Right lung (tissue), 2 donors: ENCODE measurements at regions not wholly inside any gene's neighbourhood (a gene's known extent, or its start where the extent isn't known, plus 50 kb on each side); places are given as distances from the start of the nearest gene placed in this dataset.
"Not testable (repeated sequence)": the region's sequence is repeated elsewhere in the genome, so short reads cannot be mapped to it uniquely, and the experiment has no call there.

Experiments used
- DNase-seq, 2 donors: peaks; one replicate each; pipeline ENCODE4 v3.0.0-alpha.2; 2013

DNA sequence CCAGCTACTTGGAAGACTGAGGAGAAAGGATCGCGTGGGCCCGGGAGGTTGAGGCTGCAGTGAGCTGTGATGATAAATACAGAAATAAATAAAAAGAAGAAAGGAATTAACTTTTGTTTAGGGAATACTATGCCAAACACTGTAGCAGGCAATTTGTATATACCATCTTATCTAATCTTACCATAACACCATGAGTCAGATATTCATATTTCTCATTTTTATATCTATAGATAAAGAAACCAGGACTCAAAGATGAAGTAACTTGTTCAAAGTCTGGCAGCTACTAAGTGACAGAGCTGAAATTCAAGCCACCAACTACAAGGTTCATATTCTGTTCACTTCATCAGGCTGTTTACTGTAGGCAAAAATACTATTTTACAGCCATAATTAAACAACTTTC is 119.2 kb upstream of the SLC39A10 start:
- DNase-seq = no peak

DNA sequence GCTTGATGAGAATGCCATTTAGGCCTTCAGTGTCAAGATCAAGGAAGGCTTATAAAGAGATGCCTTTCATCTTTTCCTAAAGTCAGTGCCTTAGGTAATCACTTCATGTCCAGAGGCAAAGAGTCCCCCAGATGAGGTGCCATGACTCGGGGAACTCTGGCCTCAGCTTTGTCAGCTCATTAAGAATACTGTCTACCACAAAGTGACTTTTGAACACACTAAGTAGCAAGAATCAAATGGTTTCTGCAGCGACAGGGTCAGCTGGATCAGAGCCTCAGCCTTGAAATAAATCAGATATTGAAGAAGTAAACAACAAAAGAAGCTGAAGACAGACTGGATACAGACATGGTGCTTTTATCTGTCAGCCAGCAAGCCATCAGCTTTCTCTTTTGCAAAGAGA is 120.1 kb upstream of the SLC39A10 start:
- DNase-seq = peak; percentile 52 to 54

DNA sequence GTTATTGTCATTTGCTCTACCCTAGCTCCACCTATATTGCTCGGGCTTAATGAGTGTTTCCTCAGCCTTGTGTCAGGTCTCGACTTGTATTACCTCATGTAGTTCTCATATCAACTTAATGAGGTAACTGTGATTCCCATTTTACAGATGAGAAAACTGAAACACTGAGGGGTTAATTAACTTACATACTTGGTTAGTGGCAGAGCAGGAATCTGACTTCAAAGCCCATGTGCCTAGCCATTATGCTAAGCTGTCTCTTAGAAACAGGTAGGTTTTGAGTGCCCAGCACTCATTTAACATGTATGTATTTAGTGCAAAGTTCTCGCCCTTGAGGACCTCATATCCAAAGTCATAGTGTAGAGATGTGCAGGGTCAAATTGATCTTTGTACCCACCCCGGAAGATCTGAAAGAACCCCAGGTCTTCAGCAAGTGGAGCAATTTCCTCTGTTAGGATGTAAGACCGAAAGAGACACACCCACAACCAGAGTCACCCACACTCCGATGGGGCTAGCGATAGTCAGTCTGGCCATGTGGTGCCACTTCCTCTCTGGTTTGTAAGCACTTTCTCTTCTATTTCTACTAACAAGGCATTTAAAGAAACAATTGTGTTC is 121.0 kb upstream of the SLC39A10 start:
- DNase-seq = no peak

- no peak for DNase-seq
Measured at GRCh38 chr2:195534971-195535370, 122.1 kb upstream of the SLC39A10 start.

GRCh38 chr2:195533771-195534642 is 123.0 kb upstream of the SLC39A10 start:
- DNase-seq = no peak

DNA sequence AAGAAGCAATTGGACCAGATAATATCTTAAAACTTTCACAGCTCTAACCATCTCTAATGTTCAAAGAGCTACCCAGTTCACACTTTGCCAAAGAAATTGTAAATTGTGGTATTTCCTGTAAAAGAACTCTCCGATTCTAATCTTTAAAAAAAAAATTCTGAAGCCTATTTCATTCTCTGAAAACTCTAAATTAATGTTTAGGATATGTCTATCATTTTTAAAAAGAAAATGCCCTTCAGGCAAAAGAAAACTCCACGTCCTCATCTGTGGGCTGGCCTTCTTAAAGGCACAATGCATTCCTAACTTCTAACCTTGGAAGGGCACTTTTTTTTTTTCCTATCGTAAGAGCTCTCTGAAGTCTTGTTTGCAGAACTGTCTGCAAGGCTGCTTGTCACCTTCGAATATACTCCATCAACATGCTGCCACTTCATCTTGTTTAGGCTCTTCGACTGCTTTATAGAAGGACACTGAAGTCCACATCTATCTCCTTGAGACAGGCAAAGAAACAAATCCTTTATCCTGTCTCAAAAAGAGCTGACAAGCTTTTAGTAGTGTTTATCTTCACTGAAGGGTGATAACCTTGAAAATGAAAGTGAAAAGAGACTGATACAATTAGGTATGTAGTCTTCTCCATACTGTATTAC is 124.3 kb upstream of the SLC39A10 start:
- DNase-seq = no peak

GRCh38 chr2:195532255-195532627 is 124.8 kb upstream of the SLC39A10 start:
- DNase-seq = no peak

DNA sequence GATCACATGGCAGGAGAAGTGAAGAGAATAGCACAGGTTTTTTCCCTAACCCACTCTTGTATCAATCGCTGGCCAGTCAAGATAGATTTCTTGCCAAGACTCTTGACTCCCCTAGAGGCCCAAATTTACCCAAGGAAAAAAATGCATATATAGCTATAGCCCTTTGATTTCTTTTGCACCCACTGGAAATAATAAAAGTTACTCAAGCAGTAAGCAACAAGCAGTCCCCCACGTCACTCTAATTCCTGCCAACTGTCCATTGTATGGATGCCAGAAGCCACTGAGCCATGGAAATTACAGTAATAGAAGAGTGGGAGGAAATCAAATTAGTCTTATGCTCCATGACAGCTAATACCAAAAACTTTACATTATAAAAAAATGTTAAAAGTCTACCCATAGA is 125.3 kb upstream of the SLC39A10 start:
- no peak for DNase-seq

GRCh38 chr2:195523242-195523641 is 133.8 kb upstream of the SLC39A10 start:
- DNase-seq = not testable (repeated sequence)

DNA sequence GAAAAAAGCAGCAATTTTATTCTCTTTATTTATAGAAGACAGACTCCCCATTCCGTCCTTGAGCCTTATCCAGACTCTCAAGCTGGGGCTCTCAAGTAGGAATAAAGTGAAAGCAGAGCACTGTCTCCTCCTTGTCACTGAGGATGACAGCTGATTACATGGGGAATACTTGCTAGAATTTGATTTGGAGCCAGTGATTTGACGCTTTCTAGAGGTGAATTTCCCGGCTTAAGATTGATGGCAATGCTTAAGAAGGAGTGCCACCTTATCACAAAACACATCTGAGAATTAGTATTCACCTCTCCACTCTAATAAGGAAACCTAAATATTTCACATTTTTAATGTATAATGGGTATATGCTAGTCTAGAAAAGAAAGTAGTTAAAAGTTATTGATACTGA is 135.4 kb upstream of the SLC39A10 start:
- no peak for DNase-seq

DNA sequence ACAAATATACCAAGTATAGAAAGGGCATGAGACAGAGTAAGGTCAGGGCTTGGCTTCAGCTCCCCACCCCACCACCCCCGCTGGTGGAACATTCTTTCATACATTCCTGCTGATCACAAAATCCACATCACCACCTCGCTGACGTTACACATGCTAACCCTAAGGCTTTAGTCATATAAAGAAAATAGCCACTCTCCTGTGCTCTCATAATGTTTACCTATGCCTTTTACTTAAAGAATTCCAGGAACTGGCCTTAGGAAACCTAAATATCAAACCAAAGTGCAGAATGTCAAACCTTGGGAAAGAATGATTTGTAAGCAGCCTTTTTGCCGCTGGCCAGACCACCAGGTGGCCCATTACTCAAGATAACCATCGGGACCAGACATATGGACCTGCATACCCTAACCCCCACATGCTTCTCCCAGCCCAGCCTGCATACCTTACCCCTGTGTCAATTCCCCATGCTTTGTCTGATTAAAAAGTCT is 136.3 kb upstream of the SLC39A10 start:
- no peak for DNase-seq

- no peak for DNase-seq
Measured at GRCh38 chr2:195515551-195515950, 141.5 kb upstream of the SLC39A10 start.

- DNase-seq = no peak
Measured at GRCh38 chr2:195514365-195514764, 142.7 kb upstream of the SLC39A10 start.

DNA sequence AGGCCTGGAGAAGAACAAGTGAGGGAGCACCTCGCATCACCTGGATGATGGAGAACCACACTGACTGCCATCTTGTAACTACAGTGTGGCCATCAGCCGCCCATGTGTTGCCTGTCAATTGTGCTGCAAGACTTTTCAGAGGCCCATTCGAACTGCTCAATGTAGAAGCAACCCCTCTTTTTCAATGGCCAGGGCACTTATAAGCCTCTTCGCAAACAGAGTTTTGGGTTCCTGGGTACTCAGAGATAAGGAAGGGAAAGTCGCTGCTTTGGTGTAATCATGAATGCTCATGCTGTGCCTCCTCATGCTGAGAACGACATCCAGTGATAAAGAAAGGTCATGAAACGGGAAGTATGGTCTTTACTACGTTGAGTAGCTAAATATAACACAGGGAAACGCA is 143.9 kb upstream of the SLC39A10 start:
- no peak for DNase-seq

DNA sequence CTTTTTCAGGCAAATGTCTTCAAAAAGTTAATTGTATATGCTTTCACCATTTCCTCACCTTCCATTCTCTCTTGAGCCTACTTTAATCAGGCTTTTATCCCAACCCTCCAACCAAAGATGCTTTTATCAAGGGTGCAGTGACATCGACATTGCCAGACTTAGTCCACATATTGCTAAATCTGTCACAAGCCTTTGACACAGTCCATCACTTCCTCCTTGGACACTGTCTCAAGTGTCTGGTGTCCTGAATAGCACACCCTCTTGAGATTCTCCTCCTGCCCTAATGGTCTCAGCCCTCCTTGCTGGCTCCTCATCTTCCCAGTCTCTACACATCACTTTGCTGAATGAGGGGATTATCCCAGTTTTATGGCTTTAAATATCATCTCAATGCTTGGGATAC is 147.5 kb upstream of the SLC39A10 start:
- DNase-seq = no peak

DNA sequence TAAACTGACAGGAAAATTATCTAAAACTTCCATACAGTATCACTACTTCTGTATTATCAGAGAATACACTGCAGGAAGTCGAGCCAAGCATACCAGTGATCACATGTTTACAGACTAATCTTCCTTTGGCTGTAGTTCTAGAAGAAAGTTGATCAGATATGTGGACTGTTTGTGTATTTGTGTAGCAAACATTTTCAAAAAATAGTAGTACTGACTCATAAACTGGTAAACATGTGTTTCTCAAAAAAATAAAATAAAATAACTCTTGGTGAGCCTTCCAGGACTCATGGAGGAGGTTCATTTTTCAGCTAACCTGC is 148.9 kb upstream of the SLC39A10 start:
- DNase-seq = no peak

- no peak for DNase-seq
Measured at GRCh38 chr2:195507447-195508138, 149.4 kb upstream of the SLC39A10 start.

- no peak for DNase-seq
Measured at GRCh38 chr2:195505701-195506100, 151.3 kb upstream of the SLC39A10 start.

DNA sequence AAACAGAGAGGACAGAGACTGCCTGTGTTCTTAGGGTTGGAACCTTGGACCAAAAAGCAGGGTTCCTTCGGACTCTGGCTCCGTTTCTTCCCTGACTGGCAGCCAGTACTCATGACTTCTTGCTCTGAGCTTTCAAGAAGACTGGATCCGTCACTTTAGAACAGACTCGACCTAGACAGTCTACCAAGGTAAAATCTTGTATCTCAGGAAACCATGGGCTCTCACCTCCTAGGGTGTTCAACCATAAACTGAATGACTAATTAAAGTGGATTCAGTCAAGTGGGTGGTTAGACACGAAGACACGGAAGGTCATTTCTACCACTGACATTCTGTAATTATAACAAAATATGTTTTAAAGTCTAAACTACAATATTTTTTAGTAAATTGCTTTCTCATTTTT is 153.8 kb upstream of the SLC39A10 start:
- DNase-seq = no peak

DNA sequence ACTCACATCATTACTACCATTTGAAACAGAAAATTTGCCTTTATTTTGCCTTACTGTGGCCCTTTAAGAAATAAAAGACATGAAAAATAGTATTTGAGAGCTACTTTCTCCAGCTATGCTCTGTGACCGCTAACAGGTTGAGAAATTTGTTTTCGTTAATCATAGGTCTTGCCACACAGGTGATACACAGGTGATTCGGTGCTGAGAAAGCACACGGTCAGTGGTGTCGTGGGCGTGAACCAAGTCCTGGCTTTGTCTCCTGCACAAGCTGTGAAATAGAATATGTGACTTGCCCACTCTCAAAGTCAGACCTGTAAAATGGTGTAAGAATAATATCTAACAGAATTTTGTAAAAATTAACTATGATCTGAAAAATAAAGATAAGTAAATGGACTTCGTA is 155.3 kb upstream of the SLC39A10 start:
- DNase-seq = no peak

- no peak for DNase-seq
Measured at GRCh38 chr2:195500879-195501278, 156.1 kb upstream of the SLC39A10 start.

DNA sequence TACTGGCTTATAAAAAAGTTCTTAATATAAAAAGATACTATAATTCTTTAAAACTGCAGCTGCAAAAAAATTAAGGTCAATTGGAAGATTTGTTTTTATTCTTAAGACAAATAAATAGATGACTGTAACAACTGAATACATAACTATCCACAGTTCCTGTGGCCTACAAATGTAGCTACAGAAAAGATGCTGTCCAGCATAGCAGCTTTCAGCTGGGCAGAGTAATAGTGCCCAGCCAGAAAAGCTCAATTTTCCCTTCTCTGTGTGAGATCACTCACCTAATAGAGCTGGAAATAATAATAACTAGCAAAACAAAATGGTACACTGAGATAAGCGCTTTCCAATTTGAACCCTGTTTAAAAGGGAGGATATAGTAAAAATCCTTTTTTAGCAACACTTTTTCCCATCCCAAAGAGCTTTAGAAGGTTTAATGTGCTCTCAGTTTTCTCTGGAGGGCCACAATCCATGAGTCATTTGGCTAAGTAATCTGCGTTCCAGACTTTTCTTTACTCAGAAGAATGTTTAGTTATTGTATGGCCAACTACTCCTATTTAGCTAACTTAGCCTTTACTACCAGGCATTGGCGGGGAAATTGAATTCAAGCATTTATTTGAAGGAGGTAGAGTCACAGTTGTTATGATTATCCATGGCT is 158.1 kb upstream of the SLC39A10 start:
- DNase-seq = no peak
